Mesenchymal stem cell (in vitro differentiated cells and primary cell): ENCODE measurements at regions not wholly inside any gene's neighbourhood (a gene's known extent, or its start where the extent isn't known, plus 50 kb on each side); places are given as distances from the start of the nearest gene placed in this dataset.

Experiments used
- DNase-seq: peaks from one replicate; pipeline ENCODE4 v3.0.0-alpha.2; 2013
- H2AFZ ChIP-seq: one replicate; pipeline ENCODE4 v1.6.1; 2013; ENCODE audit warnings: low read depth, mild to moderate bottlenecking, control low read depth, inconsistent platforms, low read length, moderate library complexity
- H2AK5ac ChIP-seq: 2 replicates; pipeline ENCODE4 v1.6.1; 2013; ENCODE audit warnings: low read length, moderate library complexity, mild to moderate bottlenecking, inconsistent platforms; ENCODE audit not compliant: severe bottlenecking
- H2BK120ac ChIP-seq: one replicate; pipeline ENCODE4 v1.6.1; 2013; ENCODE audit warnings: low read depth, mild to moderate bottlenecking, inconsistent platforms, low read length, moderate library complexity
- H2BK12ac ChIP-seq, 2 experiments: one replicate each; pipeline ENCODE4 v1.6.1; 2013; ENCODE audit warnings: inconsistent platforms in 2 of 2, low read length in 2 of 2, mild to moderate bottlenecking in 2 of 2, moderate library complexity in 2 of 2, control low read depth in 1 of 2
- H2BK15ac ChIP-seq: one replicate; pipeline ENCODE4 v1.6.1; 2013; ENCODE audit warnings: mild to moderate bottlenecking, low read depth, inconsistent platforms; ENCODE audit not compliant: poor library complexity, severe bottlenecking
- H2BK5ac ChIP-seq: 2 replicates; pipeline ENCODE4 v1.6.1; 2013; ENCODE audit warnings: low read depth, mild to moderate bottlenecking, low read length, control low read depth, inconsistent platforms; ENCODE audit not compliant: poor library complexity, severe bottlenecking
- H3K14ac ChIP-seq, 2 experiments: one replicate each; pipeline ENCODE4 v1.6.1; 2013; ENCODE audit warnings: inconsistent platforms in 2 of 2, low read length in 2 of 2, control low read depth in 1 of 2, mild to moderate bottlenecking in 1 of 2, moderate library complexity in 1 of 2
- H3K18ac ChIP-seq, 2 experiments: one replicate each; pipeline ENCODE4 v1.6.1; 2013; ENCODE audit warnings: inconsistent platforms in 2 of 2, low read length in 2 of 2, control low read depth in 1 of 2, low read depth in 1 of 2, mild to moderate bottlenecking in 1 of 2
- H3K23ac ChIP-seq, 2 experiments: one replicate each; pipeline ENCODE4 v1.6.1; 2013; ENCODE audit warnings: inconsistent platforms in 2 of 2, low read length in 2 of 2, mild to moderate bottlenecking in 2 of 2, moderate library complexity in 2 of 2, control low read depth in 1 of 2
- H3K27ac ChIP-seq: 2 replicates; pipeline ENCODE4 v1.5.1; 2013; ENCODE audit warnings: mild to moderate bottlenecking, moderate library complexity, low read length, control low read depth, inconsistent platforms; ENCODE audit not compliant: poor library complexity, severe bottlenecking
- H3K27me3 ChIP-seq, 2 experiments: 2 replicates each; pipeline versions ENCODE4 v1.6.1 to v1.7.0; 2013; ENCODE audit warnings: low read length in 2 of 2, mild to moderate bottlenecking in 2 of 2, moderate library complexity in 2 of 2, control low read depth in 1 of 2, inconsistent platforms in 1 of 2; ENCODE audit not compliant: control insufficient read depth in 1 of 2, insufficient read depth in 1 of 2
- H3K36me3 ChIP-seq, 2 experiments: 2 replicates each; pipeline versions ENCODE4 v1.6.1 to v1.7.0; 2013; ENCODE audit warnings: low read length in 2 of 2, control low read depth in 1 of 2, inconsistent platforms in 1 of 2, low read depth in 1 of 2, mild to moderate bottlenecking in 1 of 2; ENCODE audit not compliant: insufficient read depth in 2 of 2, control insufficient read depth in 1 of 2
- H3K4ac ChIP-seq, 2 experiments: one replicate each; pipeline ENCODE4 v1.6.1; 2013; ENCODE audit warnings: inconsistent platforms in 2 of 2, low read length in 2 of 2, mild to moderate bottlenecking in 2 of 2, moderate library complexity in 2 of 2, control low read depth in 1 of 2, low read depth in 1 of 2
- H3K4me1 ChIP-seq: 2 replicates; pipeline ENCODE4 v1.6.1; 2013; ENCODE audit warnings: low read depth, low read length, control low read depth; ENCODE audit not compliant: control insufficient read depth, insufficient read depth
- H3K4me2 ChIP-seq: 2 replicates; pipeline ENCODE4 v1.6.1; 2013; ENCODE audit warnings: low read length, mild to moderate bottlenecking, inconsistent platforms; ENCODE audit not compliant: poor library complexity, severe bottlenecking
- H3K4me3 ChIP-seq, 2 experiments: 2 replicates each; pipeline versions ENCODE4 v1.5.1 to v1.7.0; 2013; ENCODE audit warnings: low read length in 2 of 2, mild to moderate bottlenecking in 2 of 2, control low read depth in 1 of 2, low read depth in 1 of 2; ENCODE audit not compliant: insufficient read depth in 1 of 2
- H3K79me1 ChIP-seq: replicated peaks from 2 replicates; pipeline ENCODE4 v1.6.1; 2013; ENCODE audit warnings: mild to moderate bottlenecking, control low read depth, low read length, inconsistent platforms; ENCODE audit not compliant: poor library complexity, severe bottlenecking
- H3K9ac ChIP-seq: 2 replicates; pipeline ENCODE4 v1.7.0; 2013; ENCODE audit warnings: mild to moderate bottlenecking, low read length, moderate library complexity
- H3K9me3 ChIP-seq: 2 replicates; pipeline ENCODE4 v1.7.0; 2013; ENCODE audit warnings: mild to moderate bottlenecking, low read length; ENCODE audit not compliant: control insufficient read depth
- H4K8ac ChIP-seq: one replicate; pipeline ENCODE4 v1.6.1; 2013; ENCODE audit warnings: inconsistent platforms, mild to moderate bottlenecking, low read length, moderate library complexity
- H4K91ac ChIP-seq: one replicate; pipeline ENCODE4 v1.6.1; 2013; ENCODE audit warnings: mild to moderate bottlenecking, low read length, inconsistent platforms
- WGBS: methylation state at CpG from one replicate; pipeline ENCODE4 v1.1.7; 2013; ENCODE audit warnings: mixed read lengths; 5-methylcytosine and 5-hydroxymethylcytosine counted together

DNA sequence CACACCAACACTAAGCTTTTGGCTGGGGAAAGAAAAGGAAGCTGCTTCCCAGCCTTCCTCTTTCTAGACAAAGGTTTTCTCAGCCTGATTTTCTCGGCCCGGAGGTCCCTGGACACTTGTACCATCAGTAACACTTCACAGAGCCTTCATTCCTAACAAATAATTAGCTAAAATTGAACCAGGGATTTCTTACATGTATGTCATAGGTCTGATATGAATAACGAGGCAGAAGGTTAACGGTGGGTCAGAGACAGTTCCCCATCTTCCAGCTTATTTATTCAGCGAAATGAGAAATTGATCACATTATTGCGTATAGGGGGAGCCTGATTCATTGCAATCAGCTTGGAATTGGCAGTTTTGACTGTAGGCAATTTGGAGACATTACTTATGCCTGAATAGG is 142.5 kb downstream of the SALL1 start:
- Histone ChIP-seq H3K36me3 (no peaks in the 10 kb centered on the region), H4K91ac (no peak overlapping the region), H2AK5ac (no peak overlapping the region), H3K9me3 (peaks cover 16% of the 10 kb centered on the region), H3K27ac (no peak overlapping the region), H3K27me3 (no peaks in the 10 kb centered on the region), H3K18ac (no peak overlapping the region), H3K9ac (no peak overlapping the region), H3K79me1 (no peaks in the 10 kb centered on the region), H2BK120ac (no peak overlapping the region), H3K4me3 (no peak overlapping the region), H3K23ac (no peak overlapping the region), H3K4ac (no peak overlapping the region), H2AFZ (no peak overlapping the region), H3K4me1 (no peaks in the 10 kb centered on the region), H2BK5ac (no peak overlapping the region), H3K4me2 (no peak overlapping the region), H3K14ac (no peak overlapping the region), H4K8ac (no peak overlapping the region), H2BK12ac (no peak overlapping the region), H2BK15ac (no peak overlapping the region)
- no peak for DNase-seq
- WGBS = 82% methylated on average over 5 of the region's 6 CpGs

DNA sequence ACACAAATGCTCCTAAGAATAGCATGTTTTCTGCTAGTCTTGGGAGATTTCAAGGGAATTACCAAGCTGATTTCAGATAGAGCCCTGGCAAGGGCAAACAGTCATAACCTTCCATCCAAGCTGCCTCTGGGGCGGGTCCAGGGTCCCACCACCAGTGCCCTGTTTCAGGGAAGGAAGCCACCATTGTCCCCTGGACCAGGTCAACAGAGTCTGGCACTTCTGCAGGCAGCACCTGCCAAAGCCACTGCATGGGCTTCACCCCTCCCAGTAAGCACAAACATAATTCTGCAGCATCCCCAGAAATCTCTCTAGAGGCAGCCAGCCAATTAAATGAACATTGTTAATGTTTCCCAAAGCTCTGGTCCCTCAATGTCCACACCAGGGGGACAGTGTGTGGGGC is 143.0 kb downstream of the SALL1 start:
- no peak overlapping the region for H3K9ac ChIP-seq
- no peak overlapping the region for H2BK15ac ChIP-seq
- H3K18ac ChIP-seq = no peak overlapping the region
- 38% methylated on average over 1 of the region's 1 CpG for WGBS
- DNase-seq = no peak
- H3K4me2 ChIP-seq = no peak overlapping the region
- no peaks in the 10 kb centered on the region for H3K79me1 ChIP-seq
- no peaks in the 10 kb centered on the region for H3K36me3 ChIP-seq
- H2BK5ac ChIP-seq = no peak overlapping the region
- H3K14ac ChIP-seq = no peak overlapping the region
- no peak overlapping the region for H4K8ac ChIP-seq
- H2BK12ac ChIP-seq = no peak overlapping the region
- H3K27me3 ChIP-seq = no peaks in the 10 kb centered on the region
- no peaks in the 10 kb centered on the region for H3K4me1 ChIP-seq
- H2AFZ ChIP-seq = no peak overlapping the region
- no peak overlapping the region for H3K4ac ChIP-seq
- no peak overlapping the region for H4K91ac ChIP-seq
- no peak overlapping the region for H3K4me3 ChIP-seq
- no peak overlapping the region for H2AK5ac ChIP-seq
- H3K9me3 ChIP-seq = peaks cover 16% of the 10 kb centered on the region
- H2BK120ac ChIP-seq = no peak overlapping the region
- no peak overlapping the region for H3K23ac ChIP-seq
- H3K27ac ChIP-seq = no peak overlapping the region

DNA sequence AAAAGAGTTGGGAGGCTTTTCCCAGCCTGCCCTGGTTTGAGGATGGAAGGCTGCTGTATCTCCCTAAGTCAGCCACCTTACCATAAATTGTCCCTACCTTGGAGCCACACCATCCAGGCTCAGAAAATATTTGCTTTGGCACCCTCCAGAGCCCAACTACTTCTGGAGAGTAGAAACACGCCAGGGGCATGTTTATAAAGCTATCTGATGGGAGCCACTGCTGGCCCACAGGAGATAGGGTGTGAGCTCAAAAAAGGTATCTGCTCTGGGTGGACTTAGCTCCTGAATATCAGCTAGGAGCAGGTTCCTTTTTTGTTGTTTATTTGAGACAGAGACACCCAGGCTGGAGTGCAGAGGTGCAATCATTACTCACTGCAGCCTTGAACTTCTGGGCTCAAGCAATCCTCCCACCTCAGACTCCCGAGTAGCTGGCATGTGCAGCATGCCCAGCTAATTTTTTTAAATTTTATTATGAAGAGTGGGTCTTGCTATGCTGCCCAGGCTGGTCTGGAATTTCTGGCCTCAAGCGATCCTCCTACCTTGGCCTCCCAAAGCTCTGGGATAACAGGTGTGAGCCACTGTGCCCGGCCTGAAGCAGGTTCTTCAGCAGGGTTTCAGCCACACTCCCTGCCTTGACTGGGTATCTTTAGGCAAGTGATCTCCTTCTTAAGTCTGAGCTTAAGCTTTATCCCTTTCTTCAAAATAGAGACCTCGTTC is 147.1 kb downstream of the SALL1 start:
- H4K91ac ChIP-seq = no peak overlapping the region
- H3K9ac ChIP-seq = no peak overlapping the region
- H4K8ac ChIP-seq = no peak overlapping the region
- H3K4ac ChIP-seq = no peak overlapping the region
- no peak overlapping the region for H2BK15ac ChIP-seq
- no peak overlapping the region for H2BK12ac ChIP-seq
- H3K36me3 ChIP-seq = no peaks in the 10 kb centered on the region
- H3K4me3 ChIP-seq = no peak overlapping the region
- H3K27me3 ChIP-seq = no peaks in the 10 kb centered on the region
- no peak for DNase-seq
- H3K27ac ChIP-seq = no peak overlapping the region
- H3K18ac ChIP-seq = no peak overlapping the region
- H2AK5ac ChIP-seq = no peak overlapping the region
- no peaks in the 10 kb centered on the region for H3K79me1 ChIP-seq
- H3K9me3 ChIP-seq = peaks cover 6% of the 10 kb centered on the region
- H3K4me2 ChIP-seq = no peak overlapping the region
- 75% methylated on average over 5 of the region's 5 CpGs for WGBS
- H3K4me1 ChIP-seq = no peaks in the 10 kb centered on the region
- H3K23ac ChIP-seq = no peak overlapping the region
- no peak overlapping the region for H2BK120ac ChIP-seq
- H2AFZ ChIP-seq = no peak overlapping the region
- no peak overlapping the region for H3K14ac ChIP-seq
- no peak overlapping the region for H2BK5ac ChIP-seq

DNA sequence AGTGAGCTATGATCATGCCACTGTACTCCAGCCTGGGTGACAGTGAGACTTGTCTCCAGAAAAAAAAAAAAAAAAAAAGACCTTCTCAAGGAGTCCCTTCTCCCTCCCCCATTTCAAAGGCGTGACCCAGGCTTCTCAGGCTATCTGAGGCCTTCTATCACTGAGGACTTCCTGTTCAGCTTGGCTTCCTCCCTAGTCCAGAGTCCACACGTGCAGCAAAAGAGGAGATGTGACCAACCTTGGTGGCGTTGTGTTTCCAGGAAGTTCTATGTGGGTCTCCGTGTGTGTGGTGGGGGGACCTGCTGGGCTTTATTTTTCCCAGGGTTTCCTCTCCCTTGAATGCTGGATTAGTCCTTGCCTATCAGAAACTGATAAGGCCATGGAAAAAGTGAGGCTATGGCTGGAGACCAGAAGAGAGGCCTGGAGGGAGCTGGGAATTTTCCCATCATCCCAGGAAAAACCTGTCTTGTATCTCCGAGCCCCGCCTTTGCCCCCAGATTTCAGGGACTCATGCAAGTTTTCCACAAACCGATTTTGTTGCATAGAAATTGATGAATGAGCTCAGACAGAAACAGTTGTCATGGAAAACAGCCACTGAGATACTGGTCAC is 148.1 kb downstream of the SALL1 start:
- Histone ChIP-seq H4K91ac (no peak overlapping the region), H3K14ac (no peak overlapping the region), H2AFZ (no peak overlapping the region), H3K23ac (no peak overlapping the region), H3K4me3 (no peak overlapping the region), H2BK15ac (no peak overlapping the region), H2BK5ac (no peak overlapping the region), H3K18ac (no peak overlapping the region), H2AK5ac (no peak overlapping the region), H3K79me1 (no peaks in the 10 kb centered on the region), H3K4me1 (no peaks in the 10 kb centered on the region), H2BK120ac (no peak overlapping the region), H3K4ac (no peak overlapping the region), H2BK12ac (no peak overlapping the region), H4K8ac (no peak overlapping the region), H3K27me3 (no peaks in the 10 kb centered on the region), H3K9me3 (peaks cover 6% of the 10 kb centered on the region), H3K9ac (no peak overlapping the region), H3K36me3 (no peaks in the 10 kb centered on the region), H3K4me2 (no peak overlapping the region), H3K27ac (no peak overlapping the region)
- no peak for DNase-seq
- WGBS = 65% methylated on average over 7 of the region's 7 CpGs
